ENCODE measurements at regions not wholly inside any gene's neighbourhood (a gene's known extent, or its start where the extent isn't known, plus 50 kb on each side); places are given as distances from the start of the nearest gene placed in this dataset.

GRCh38 chr13:88426661-88427060 is 755.5 kb downstream of the SLITRK5 start:
- no peak for DNase-seq (ENCODE audit: low read depth)
- no peak overlapping the region for H3K4me3 ChIP-seq (replicated peaks; ENCODE audit: low read depth, low read length)
- TF ChIP-seq CTCF (IDR thresholded peaks at IDR 0.05; ENCODE audit: low read length, missing control alignments): no peak

- H3K4me3 ChIP-seq (replicated peaks; ENCODE audit: low read depth, low read length): no peak overlapping the region
- TF ChIP-seq CTCF (IDR thresholded peaks at IDR 0.05; ENCODE audit: low read length, missing control alignments): no peak
- no peak for DNase-seq (ENCODE audit: low read depth)
Observed at GRCh38 chr13:88429862-88430261, 758.7 kb downstream of the SLITRK5 start.

- TF ChIP-seq CTCF (IDR thresholded peaks at IDR 0.05; ENCODE audit: low read length, missing control alignments): no peak
- DNase-seq (ENCODE audit: low read depth): no peak
Observed at GRCh38 chr13:88434953-88435352, 763.8 kb downstream of the SLITRK5 start.

GRCh38 chr13:88436974-88437373 is 765.8 kb downstream of the SLITRK5 start:
- no peak overlapping the region for H3K4me3 ChIP-seq (replicated peaks; ENCODE audit: low read depth, low read length)
- no peak for TF ChIP-seq CTCF (IDR thresholded peaks at IDR 0.05; ENCODE audit: low read length, missing control alignments)
- DNase-seq (ENCODE audit: low read depth): no peak

More at GRCh38 chr13:88434953-88435352, 763.8 kb downstream of the SLITRK5 start:
- no peak overlapping the region for H3K4me3 ChIP-seq (replicated peaks; ENCODE audit: low read depth, low read length)

GRCh38 chr13:88450515-88450914 is 779.3 kb downstream of the SLITRK5 start:
- H3K4me3 ChIP-seq (replicated peaks; ENCODE audit: low read depth, low read length): no peak overlapping the region
- DNase-seq (ENCODE audit: low read depth): no peak
- TF ChIP-seq CTCF (IDR thresholded peaks at IDR 0.05; ENCODE audit: low read length, missing control alignments): no peak

- DNase-seq (ENCODE audit: low read depth): no peak
- H3K4me3 ChIP-seq (replicated peaks; ENCODE audit: low read depth, low read length): no peak overlapping the region
- TF ChIP-seq CTCF (IDR thresholded peaks at IDR 0.05; ENCODE audit: low read length, missing control alignments): no peak
Observed at GRCh38 chr13:88456151-88456550, 785.0 kb downstream of the SLITRK5 start.

GRCh38 chr13:88459331-88459730 is 788.2 kb downstream of the SLITRK5 start:
- no peak for TF ChIP-seq CTCF (IDR thresholded peaks at IDR 0.05; ENCODE audit: low read length, missing control alignments)
- no peak overlapping the region for H3K4me3 ChIP-seq (replicated peaks; ENCODE audit: low read depth, low read length)
- no peak for DNase-seq (ENCODE audit: low read depth)
